NB4 (cell line): ENCODE measurements at regions not wholly inside any gene's neighbourhood (a gene's known extent, or its start where the extent isn't known, plus 50 kb on each side); places are given as distances from the start of the nearest gene placed in this dataset.

ENCODE experiments used
- DNase-seq: peaks from one replicate; pipeline ENCODE4 v3.0.0; 2010; ENCODE audit warnings: low read depth
- H3K4me3 ChIP-seq: one replicate; pipeline ENCODE4 v1.5.1; 2011; ENCODE audit warnings: mild to moderate bottlenecking, low read depth, low read length, moderate library complexity
- MYC ChIP-seq: IDR thresholded peaks from 2 replicates; pipeline ENCODE4 v1.6.1; 2011; ENCODE audit warnings: low read depth, low read length
- POLR2A ChIP-seq: IDR thresholded peaks from 2 replicates; pipeline ENCODE4 v1.6.1; 2011; ENCODE audit warnings: mild to moderate bottlenecking; ENCODE audit not compliant: insufficient read length; ENCODE audit errors: extremely low read depth
- TF ChIP-seq, protein P1 (sequence below): IDR thresholded peaks from one replicate; pipeline ENCODE4 v1.5.1; 2012; ENCODE audit warnings: low read depth, low read length
- TF ChIP-seq, protein P2 (sequence below): IDR thresholded peaks from 2 replicates; pipeline ENCODE4 v1.6.1; 2011; ENCODE audit warnings: low read depth, low read length

GRCh38 chr4:123615901-123616300 lies 219.3 kb downstream of the SPRY1 start:
- DNase-seq: no peak
- H3K4me3 ChIP-seq: no peak overlapping the region
- TF ChIP-seq, protein P1, sequence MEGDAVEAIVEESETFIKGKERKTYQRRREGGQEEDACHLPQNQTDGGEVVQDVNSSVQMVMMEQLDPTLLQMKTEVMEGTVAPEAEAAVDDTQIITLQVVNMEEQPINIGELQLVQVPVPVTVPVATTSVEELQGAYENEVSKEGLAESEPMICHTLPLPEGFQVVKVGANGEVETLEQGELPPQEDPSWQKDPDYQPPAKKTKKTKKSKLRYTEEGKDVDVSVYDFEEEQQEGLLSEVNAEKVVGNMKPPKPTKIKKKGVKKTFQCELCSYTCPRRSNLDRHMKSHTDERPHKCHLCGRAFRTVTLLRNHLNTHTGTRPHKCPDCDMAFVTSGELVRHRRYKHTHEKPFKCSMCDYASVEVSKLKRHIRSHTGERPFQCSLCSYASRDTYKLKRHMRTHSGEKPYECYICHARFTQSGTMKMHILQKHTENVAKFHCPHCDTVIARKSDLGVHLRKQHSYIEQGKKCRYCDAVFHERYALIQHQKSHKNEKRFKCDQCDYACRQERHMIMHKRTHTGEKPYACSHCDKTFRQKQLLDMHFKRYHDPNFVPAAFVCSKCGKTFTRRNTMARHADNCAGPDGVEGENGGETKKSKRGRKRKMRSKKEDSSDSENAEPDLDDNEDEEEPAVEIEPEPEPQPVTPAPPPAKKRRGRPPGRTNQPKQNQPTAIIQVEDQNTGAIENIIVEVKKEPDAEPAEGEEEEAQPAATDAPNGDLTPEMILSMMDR: no peak
- TF ChIP-seq POLR2A: no peak
- no peak for TF ChIP-seq MYC

DNA sequence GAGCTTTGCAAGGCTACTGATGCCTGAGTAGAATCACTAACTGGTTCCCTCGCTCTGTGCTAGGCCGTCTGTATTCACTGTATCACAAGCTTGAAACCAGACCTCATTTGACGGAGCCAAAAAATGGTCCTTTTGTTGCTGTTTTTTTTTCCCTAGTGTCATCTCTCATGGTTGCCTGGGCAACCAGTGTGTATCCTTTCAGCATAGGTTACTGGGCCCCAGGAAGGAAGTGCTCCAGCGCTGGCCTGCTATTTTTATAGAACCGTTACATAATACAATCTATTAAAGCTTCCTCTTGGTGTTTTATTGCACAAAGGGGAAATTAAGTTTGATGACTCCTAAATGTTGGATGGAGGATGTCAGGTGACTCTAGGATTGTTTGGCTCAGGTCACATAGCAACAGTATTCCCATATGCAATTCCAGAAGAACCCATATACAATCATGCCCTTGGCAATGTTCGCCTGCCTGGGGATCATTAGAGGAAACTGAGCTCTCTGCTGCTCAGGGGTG lies 220.4 kb downstream of the SPRY1 start:
- DNase-seq: peak; percentile 88
- TF ChIP-seq MYC (no peak), POLR2A (no peak)
- TF ChIP-seq, protein P1: no peak
- TF ChIP-seq, protein P2, sequence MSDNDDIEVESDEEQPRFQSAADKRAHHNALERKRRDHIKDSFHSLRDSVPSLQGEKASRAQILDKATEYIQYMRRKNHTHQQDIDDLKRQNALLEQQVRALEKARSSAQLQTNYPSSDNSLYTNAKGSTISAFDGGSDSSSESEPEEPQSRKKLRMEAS: no peak
- no peak overlapping the region for H3K4me3 ChIP-seq

DNA sequence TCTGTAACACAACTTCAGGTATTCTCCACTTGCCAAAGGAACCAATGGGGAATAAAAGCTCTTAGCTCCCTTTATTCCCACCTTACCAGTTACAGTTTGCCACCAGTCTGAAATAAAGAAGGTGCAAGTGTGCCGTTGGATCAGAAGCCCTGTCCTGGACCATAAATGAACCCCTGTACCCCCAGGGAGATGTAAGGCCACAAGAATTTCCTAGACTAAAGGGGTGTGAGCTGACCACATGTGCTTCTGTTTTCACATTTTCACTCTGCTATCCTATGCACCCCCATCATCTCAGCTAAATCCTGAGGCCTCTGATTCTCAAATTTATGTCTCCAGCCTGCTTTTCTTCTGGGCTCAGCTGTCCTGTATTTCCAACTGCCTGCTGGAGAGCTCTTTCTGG lies 221.2 kb downstream of the SPRY1 start:
- TF ChIP-seq POLR2A: no peak
- TF ChIP-seq, protein P1: no peak
- TF ChIP-seq, protein P2: no peak
- no peak for TF ChIP-seq MYC
- DNase-seq: no peak
- no peak overlapping the region for H3K4me3 ChIP-seq

DNA sequence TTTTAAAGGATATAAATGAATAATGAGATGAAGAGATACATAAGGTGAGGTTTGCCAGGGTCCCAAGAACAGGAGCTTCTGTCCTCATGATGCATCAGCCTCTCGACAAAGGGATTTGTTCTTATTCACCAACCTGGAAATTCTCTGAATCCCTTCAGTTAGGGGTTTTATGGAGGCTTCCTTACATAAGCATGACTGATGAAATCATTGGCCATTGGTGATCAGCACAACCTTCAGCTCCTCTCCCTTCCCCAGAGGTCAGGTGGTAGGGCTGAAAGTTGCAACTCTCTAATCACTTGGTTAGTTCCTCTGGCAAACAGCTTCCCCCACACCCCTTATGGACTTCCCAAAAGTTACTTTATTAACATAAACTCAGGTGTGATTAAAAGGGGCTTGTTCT lies 222.0 kb downstream of the SPRY1 start:
- DNase-seq: peak; percentile 52
- H3K4me3 ChIP-seq: no peak overlapping the region
- TF ChIP-seq POLR2A (no peak), MYC (no peak)
- TF ChIP-seq, protein P2: no peak
- TF ChIP-seq, protein P1: no peak

DNA sequence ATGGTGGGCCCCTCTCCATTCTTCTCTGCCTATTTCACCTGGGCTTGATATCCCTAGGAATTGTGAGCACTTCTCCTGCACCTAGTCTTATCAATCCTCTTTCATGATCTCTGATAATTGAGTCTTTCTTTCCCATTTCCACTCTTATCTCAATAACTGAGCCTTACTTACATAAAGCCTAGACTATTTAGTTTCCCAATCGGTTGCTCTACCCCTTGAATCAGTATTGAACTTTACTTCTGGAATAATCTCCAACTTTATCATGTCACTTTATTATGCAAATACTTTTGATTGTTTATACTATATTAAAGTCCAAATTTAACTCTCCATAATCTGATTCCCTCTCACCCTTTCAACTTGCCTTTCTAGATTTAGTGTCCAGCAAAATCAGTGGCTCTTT lies 222.7 kb downstream of the SPRY1 start:
- TF ChIP-seq, protein P2: no peak
- TF ChIP-seq POLR2A: no peak
- no peak for TF ChIP-seq MYC
- TF ChIP-seq, protein P1: no peak
- DNase-seq: no peak
- no peak overlapping the region for H3K4me3 ChIP-seq

DNA sequence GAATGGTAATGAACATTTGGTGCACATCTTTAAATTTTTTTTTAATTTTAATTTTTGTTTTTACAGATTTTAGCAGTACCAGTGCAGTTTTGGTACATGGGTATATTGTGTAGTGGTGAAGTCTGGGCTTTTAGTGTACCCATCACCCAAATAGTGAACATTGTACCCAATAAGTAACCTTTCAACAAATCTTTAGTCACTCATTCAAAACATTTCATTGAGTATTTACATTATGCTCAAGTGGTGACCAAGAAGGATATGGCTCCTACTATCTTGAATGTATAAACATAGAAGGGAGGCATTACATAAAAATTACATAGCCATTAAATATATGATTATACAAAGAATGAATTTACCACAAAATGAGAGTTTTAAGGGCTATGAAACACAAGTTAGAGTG lies 223.3 kb downstream of the SPRY1 start:
- H3K4me3 ChIP-seq: no peak overlapping the region
- TF ChIP-seq POLR2A (no peak), MYC (no peak)
- TF ChIP-seq, protein P2: no peak
- TF ChIP-seq, protein P1: no peak
- DNase-seq: no peak
